Fibroblast of pulmonary artery (primary cell): ENCODE measurements at regions not wholly inside any gene's neighbourhood (a gene's known extent, or its start where the extent isn't known, plus 50 kb on each side); places are given as distances from the start of the nearest gene placed in this dataset.

ENCODE experiments used
- DNase-seq: peaks from one replicate; pipeline ENCODE4 v3.0.0-alpha.2; 2010; ENCODE audit warnings: low read depth
- H3K4me3 ChIP-seq: replicated peaks from 2 replicates; pipeline ENCODE4 v1.5.1; 2011; ENCODE audit warnings: low read depth, mild to moderate bottlenecking, control low read depth, low read length, moderate library complexity
- CTCF ChIP-seq: IDR thresholded peaks from 2 replicates; pipeline ENCODE4 v1.5.1; 2011; ENCODE audit warnings: mild to moderate bottlenecking, control low read depth, low read length, inconsistent platforms; ENCODE audit errors: missing control alignments

GRCh38 chr3:144034715-144035290 is 63.2 kb downstream of the DIPK2A start:
- DNase-seq: no peak
- H3K4me3 ChIP-seq: no peak overlapping the region
- TF ChIP-seq CTCF: no peak

GRCh38 chr3:144036498-144036897 is 64.9 kb downstream of the DIPK2A start:
- no peak overlapping the region for H3K4me3 ChIP-seq
- TF ChIP-seq CTCF: no peak
- DNase-seq: no peak

GRCh38 chr3:144039661-144040060 is 68.0 kb downstream of the DIPK2A start:
- DNase-seq: no peak
- TF ChIP-seq CTCF: no peak
- no peak overlapping the region for H3K4me3 ChIP-seq

GRCh38 chr3:144041960-144042556 is 70.4 kb downstream of the DIPK2A start:
- no peak for DNase-seq
- TF ChIP-seq CTCF: no peak
- H3K4me3 ChIP-seq: no peak overlapping the region

GRCh38 chr3:144045766-144046165 is 74.1 kb downstream of the DIPK2A start:
- TF ChIP-seq CTCF: no peak
- H3K4me3 ChIP-seq: no peak overlapping the region
- no peak for DNase-seq

- no peak for TF ChIP-seq CTCF
- no peak overlapping the region for H3K4me3 ChIP-seq
- DNase-seq: no peak
Observed at GRCh38 chr3:144049374-144049773, 77.8 kb downstream of the DIPK2A start.

GRCh38 chr3:144051211-144051610 is 79.6 kb downstream of the DIPK2A start:
- no peak for DNase-seq
- no peak overlapping the region for H3K4me3 ChIP-seq
- TF ChIP-seq CTCF: no peak
